Cardiac fibroblast (primary cell): ENCODE measurements at regions not wholly inside any gene's neighbourhood (a gene's known extent, or its start where the extent isn't known, plus 50 kb on each side); places are given as distances from the start of the nearest gene placed in this dataset.
"Not testable (repeated sequence)": the region's sequence is repeated elsewhere in the genome, so short reads cannot be mapped to it uniquely, and the experiment has no call there.

Experiments used
- DNase-seq, 2 donors: peaks; one replicate each; pipeline versions ENCODE4 v3.0.0 to v3.0.0-alpha.2; 2010; ENCODE audit warnings: low read depth in 2 of 2
- H3K4me3 ChIP-seq, 2 donors: replicated peaks in 1 of 2; 1 replicate in 1 of 2; 2 replicates in 1 of 2; pipeline ENCODE4 v1.5.1; 2011; ENCODE audit warnings: low read depth in 2 of 2, low read length in 2 of 2, mild to moderate bottlenecking in 2 of 2, moderate library complexity in 1 of 2
- TF ChIP-seq, protein P1 (sequence below): IDR thresholded peaks from one replicate; pipeline ENCODE4 v1.5.1; 2011; ENCODE audit warnings: low read depth, mild to moderate bottlenecking, low read length, inconsistent platforms

DNA sequence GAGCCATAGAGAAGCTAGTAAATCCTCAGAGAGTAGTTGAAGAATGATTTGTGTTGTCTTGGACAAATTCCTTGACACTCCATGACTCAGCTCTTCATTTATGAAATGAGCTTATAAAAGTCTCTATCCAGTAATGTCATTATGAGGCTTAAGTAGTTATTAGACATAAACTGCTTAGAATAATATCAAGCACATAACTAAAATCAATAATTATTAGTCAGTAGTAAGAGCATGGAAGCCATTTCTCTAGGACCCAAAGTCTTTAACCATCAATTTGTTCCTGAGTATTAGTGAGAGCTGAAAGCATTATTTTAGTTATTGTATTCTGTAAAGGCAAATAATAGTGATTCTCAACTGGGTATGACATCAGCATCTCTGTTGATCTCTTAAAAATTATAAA is 1140.2 kb downstream of the HACE1 start:
- no peak for DNase-seq
- no peak overlapping the region for H3K4me3 ChIP-seq
- TF ChIP-seq, protein P1, sequence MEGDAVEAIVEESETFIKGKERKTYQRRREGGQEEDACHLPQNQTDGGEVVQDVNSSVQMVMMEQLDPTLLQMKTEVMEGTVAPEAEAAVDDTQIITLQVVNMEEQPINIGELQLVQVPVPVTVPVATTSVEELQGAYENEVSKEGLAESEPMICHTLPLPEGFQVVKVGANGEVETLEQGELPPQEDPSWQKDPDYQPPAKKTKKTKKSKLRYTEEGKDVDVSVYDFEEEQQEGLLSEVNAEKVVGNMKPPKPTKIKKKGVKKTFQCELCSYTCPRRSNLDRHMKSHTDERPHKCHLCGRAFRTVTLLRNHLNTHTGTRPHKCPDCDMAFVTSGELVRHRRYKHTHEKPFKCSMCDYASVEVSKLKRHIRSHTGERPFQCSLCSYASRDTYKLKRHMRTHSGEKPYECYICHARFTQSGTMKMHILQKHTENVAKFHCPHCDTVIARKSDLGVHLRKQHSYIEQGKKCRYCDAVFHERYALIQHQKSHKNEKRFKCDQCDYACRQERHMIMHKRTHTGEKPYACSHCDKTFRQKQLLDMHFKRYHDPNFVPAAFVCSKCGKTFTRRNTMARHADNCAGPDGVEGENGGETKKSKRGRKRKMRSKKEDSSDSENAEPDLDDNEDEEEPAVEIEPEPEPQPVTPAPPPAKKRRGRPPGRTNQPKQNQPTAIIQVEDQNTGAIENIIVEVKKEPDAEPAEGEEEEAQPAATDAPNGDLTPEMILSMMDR: no peak

DNA sequence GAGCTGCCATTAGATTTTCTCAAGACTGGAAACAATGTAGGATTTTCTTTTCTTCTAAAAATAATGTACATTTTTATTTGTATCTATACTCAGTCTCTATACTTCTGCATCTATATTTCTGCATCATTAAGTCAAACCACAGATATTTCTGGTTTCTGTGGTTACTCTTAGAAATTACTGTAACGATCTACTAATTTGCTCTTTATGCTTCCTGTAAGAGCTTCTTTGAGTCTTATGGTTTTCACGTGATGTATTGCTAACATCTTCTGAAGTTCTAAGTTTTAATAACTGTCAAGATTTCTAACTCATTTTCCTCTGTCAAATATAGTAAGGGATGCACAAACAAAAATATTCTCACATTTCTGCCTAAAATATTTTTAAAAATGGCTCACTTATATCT is 1144.5 kb downstream of the HACE1 start:
- H3K4me3 ChIP-seq: no peak overlapping the region
- TF ChIP-seq, protein P1: no peak
- DNase-seq: no peak

DNA sequence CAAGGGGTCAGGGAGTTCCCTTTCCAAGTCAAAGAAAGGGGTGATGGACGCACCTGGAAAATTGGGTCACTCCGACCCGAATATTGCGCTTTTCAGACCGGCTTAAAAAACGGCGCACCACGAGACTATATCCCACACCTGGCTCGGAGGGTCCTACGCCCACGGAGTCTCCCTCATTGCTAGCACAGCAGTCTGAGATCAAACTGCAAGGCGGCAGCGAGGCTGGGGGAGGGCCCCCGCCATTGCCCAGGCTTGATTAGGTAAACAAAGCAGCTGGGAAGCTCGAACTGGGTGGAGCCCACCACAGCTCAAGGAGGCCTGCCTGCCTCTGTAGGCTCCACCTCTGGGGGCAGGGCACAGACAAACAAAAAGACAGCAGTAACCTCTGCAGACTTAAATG is 1150.5 kb downstream of the HACE1 start:
- DNase-seq, H3K4me3 ChIP-seq: not testable (repeated sequence)

DNA sequence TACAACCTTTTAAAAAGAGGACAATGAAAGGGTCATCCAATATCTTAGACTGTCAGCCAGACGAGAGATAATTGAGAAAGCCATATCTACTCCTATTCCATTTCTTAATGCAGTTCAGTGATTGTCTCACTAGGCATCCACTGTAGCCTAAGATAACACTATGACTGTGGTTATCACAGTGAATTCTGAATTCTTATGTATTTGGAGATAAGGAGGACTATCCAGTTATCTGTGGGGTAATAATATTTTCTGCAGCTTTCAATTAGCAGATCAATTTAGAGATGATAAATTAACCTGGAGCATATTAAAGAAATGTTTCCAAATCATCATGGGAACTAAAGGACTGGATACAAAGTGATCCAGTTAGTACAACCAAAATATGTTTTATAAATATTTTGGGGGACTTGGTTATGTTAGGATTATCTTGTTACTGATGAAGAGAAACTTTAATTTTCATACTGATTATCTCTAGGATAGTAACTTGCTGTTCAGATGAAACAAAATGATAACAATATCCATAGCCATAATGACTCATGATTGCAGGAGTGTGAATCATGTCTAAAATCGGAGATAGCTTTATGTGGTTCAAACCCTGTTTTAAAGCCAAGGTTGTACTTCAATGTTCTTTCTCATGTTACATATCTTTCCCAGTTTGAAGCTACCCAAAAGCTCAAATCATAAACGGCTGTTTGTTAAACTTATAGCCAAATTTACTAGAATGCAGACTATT is 1152.0 kb downstream of the HACE1 start:
- H3K4me3 ChIP-seq: no peak overlapping the region
- DNase-seq: no peak
- TF ChIP-seq, protein P1: no peak

DNA sequence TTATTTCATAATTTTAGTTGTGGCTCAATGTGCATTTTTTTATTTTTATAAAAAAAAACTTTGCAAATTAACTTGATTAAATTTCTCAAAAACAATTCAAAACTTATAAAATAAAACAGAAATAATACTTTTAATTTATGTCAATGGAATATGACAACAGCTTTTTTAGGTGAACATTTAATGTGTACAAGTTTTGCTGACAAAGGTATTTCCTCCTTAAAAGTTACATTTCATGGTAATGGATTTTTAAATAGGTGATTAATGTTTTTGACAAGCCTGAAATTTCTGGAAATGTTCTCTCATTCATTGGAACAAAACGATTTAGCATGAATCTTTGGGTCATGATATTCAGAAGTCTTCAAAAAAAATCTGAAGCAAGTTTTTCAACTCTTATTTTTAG is 1160.0 kb downstream of the HACE1 start:
- TF ChIP-seq, protein P1: no peak
- DNase-seq: no peak
- H3K4me3 ChIP-seq: no peak overlapping the region

DNA sequence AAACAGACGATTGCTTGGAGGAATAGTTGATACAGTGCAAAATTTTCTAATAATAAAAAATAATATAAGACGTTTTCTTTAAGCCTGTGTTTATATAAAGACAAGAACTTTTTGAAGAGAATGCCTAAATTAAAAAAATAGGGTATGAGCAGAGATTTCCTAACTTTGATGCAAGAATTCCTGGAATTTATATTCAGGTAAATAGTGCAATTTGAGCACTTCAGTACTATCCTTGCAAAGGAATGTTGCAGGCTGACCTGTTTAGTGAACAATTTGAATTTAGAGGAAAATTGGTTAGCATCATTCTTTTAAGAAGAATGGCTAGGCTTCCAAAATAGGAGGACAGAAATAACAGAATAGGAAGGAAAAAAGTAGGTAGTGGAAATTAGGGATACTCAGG is 1172.3 kb downstream of the HACE1 start:
- TF ChIP-seq, protein P1: no peak
- no peak for DNase-seq
- H3K4me3 ChIP-seq: no peak overlapping the region

DNA sequence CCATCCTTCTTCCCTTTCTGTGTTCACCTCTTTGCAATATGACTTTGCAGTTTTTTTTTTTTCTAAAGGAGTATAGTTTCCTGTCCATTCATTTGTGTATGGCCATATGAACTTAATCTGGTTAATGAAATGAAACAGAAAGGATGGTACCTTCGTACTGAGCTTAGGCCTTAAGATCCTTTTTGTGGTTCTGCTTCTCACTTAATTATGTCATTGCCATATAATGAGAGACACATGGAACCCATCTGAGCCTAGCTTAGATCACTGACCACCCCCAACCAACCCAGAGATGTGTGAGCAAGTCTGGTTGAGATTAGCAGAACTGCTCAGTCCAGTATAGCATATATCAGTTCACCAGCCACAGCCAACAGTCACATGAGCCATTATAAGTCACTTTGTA is 1179.6 kb downstream of the HACE1 start:
- TF ChIP-seq, protein P1: no peak
- no peak overlapping the region for H3K4me3 ChIP-seq
- DNase-seq: no peak
